HL-60/S4 treated with retinoic acid at 250 ng/mL for 4 days and 3 days (cell line): ENCODE measurements at regions not wholly inside any gene's neighbourhood (a gene's known extent, or its start where the extent isn't known, plus 50 kb on each side); places are given as distances from the start of the nearest gene placed in this dataset.
"Not testable (repeated sequence)": the region's sequence is repeated elsewhere in the genome, so short reads cannot be mapped to it uniquely, and the experiment has no call there.

Experiments
- in situ Hi-C: fragments of 300-500 bp; cut with MboI; formaldehyde crosslinking; loops from 2 replicates; pipeline ENCODE4 v1.7.0; 2022; ENCODE audit warnings: low sequenced_read_pairs

DNA sequence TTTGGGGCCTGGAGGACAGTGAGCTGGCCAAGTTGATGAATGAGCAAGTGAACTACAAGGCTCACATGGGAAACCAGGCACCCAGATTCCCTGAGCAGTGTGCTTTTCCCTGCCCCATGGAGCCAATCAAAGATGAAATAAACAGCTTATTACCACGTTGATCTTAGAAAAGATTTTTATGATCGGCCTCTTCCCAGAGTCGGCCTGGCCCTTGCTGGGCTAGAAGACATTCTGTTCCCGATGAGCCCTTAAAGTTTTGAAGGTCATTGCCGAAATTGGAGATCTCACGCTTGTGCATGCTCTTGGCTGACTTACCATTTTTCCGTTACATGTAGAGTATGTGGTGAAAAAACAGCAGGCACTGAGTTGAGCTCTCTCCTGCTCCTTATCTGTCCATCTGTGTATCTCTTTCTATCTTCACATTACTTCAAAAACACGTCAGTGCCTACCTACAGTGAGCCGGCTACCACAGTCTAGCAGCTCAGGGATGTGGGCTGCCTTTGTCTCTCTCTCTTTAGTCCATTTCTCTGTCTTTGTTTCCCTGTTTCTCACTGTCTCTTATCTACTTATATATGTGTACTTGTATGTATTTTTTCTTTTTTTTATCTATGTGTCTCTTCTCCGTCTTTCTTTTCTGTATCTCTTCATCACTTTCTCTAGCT is 248.8 kb upstream of the USP24 start:
- in situ Hi-C loops, result no loop called here

DNA sequence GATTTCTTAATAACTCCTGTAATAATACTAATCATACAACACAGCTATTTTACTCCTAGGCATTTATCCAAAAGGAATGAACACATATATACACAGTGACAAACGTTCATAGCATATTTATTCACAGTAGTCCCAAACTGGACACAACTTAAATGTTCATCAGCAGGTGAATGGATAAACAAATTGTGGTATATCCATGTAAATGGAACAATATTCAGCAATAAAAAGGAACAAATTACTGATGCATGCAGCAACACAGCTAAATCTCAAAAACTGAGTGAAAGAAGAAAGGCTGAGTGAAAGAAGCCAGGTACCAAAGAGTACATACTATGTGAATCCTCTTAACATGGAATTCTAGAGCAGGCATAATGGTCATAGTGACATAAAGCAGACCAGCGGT is 242.7 kb upstream of the USP24 start:
- in situ Hi-C loops, result no loop called here

DNA sequence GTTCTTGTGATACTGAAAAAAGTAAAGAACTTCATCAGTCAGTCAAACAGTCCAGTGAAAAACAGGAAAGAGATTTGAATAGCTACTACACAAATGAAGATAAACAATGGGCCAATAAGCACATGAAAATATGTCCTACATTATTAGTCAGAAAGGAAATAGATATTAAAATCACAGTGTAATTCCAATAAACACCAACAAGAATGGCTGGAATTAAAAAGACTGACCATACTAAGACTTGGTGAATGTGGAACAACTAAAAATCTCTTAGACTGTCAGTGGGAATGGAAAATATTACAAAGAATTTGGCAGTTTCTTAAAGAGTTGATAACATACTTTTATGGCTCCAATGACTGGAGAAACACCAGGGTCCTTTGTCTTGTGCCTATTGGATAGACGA is 241.8 kb upstream of the USP24 start:
- in situ Hi-C loops, result no loop called here

DNA sequence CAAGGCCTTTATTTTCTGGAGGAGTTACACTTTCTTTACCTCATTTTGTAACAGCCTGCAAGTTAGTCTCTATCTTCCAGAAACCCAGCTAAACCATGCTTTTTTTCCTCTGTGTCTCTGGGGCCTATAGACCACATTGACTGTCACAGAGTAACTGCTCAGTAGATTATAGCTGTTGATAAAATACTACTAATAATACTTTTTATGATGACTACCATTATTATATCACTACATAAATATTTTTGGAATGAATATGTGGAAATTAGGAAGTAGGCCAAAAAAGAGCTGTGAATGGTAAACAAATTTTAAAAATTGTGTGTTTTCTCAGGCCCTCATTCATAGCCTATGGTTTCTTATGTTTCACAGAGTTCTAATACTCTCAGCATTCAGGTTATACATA is 233.1 kb upstream of the USP24 start:
- in situ Hi-C loops, result no loop called here

DNA sequence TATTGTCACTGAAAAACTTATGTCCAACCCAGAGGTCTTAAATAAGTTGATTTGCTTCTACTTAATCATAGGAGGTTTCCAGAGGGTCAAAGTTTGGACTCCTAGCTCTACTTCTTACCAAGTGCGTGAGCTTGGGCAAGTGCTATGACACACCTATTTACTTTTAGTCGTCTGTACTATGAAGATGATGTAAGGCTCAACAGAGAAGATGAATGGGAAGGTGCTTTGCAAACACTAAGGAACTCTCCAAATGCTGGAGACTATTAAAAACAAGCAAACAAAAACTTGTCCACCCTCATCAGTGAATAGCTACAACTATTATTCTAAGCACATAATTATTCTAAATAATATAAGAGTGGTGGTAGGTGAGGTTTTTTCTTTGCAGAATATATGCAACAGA is 232.3 kb upstream of the USP24 start:
- in situ Hi-C loops, result no loop called here

DNA sequence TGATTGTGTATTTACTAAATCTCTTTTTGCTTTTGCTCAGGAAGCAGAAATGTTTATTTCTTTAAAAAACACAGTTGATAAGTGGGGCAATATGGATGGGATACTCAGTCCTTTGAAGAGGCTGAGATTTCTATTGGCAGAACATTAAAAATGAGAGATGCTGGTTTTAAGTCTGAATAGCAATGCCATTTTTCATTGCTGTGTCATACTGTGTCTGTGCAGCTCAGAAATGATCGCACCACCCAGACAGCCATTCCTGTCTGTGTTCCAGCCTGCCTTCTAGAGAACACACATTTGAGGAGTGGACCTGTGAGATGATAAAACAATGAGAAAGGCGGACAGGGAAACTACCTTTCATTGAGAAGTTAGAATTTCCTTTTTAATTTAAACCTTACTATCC is 231.2 kb upstream of the USP24 start:
- in situ Hi-C loops, result no loop called here

DNA sequence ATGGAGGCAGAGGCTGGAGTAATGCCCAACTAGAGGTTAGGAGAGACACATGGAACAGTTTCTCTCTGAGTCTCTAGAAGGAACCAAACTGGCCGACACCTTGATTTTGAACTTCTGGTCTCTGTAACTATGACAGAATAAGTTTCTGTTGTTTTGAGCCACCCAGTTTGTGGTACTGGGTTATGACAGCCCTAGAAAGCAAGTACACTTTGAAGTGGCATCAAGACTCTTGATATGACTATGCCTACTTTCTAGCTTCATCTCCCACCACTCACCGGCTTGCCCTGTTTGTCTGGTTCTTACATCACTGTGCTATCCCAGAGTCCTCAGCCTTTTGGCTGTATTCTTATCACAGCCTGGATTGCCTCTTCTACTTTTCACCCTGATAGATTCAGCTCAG is 230.3 kb upstream of the USP24 start:
- in situ Hi-C loops, result no loop called here

DNA sequence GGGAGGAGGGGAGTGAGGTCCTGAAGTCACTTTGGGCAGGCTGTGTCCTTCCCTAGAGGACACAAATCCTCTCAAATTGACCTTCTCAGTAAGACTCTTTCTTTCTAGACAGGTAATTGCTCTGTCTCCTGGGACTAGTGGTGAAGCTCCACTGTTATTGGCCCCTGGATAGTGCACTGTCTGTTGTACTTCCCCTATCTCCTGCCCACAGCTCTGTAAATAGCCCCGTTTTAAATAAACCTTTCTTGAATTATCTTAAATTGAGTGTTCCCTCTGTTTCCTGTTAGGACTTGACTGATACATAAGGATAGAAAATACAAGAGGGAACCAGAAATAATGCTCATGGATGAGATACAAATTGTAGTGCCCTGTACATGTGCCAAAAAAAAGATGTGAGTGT is 229.5 kb upstream of the USP24 start:
- in situ Hi-C loops, result no loop called here

DNA sequence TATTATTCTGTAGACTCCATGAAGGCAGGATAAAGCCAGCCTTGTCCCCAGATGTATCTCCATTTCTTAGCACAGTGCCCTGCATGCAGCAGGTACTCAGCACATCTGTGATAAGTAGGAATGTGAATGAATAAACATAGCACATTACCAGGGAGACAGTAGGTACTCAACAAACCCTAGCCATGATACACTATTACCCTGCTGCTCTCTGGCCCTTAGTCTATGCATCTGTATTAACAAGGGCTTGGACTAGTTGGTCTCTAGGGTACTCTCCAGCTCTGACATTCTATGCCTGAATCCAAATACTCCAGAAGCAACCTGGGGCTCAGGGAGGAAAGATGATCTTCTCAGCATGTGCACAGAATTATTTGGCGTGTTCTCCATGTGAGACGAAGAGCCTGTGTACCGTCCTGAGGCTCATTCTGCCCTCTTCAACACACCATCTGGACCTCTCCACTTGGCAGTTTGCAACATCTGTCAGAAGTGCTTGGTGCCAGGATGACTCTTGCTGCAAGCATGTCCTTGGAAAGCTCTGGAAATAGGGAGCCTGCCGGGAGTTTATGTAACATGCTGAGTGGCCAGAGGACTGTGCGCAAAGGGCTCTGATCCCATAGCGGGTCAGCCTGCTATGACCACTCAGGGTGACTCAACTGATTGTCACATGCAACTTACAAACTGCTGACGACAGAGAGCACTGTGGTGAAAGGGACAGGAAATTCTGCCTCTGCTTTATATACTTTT is 228.2 kb upstream of the USP24 start:
- in situ Hi-C loops, result no loop called here

DNA sequence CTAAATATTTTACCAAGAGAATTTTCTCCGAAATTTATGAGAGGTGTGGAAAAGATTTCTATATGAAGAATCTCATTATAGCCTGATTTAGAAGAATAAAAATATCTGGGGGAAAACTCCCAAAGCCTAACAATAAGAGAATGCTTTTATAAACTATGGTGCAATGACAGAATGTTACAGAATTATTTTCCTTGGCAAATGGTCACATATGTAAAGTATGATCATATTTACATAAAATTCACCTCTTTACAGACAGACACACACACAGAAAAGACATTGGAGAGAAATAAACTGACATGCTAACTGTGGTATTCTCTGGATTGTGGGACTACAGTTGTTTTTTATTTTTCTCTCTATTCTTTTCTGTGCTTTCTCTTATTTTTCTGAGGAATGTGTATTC is 226.3 kb upstream of the USP24 start:
- in situ Hi-C loops, result no loop called here

DNA sequence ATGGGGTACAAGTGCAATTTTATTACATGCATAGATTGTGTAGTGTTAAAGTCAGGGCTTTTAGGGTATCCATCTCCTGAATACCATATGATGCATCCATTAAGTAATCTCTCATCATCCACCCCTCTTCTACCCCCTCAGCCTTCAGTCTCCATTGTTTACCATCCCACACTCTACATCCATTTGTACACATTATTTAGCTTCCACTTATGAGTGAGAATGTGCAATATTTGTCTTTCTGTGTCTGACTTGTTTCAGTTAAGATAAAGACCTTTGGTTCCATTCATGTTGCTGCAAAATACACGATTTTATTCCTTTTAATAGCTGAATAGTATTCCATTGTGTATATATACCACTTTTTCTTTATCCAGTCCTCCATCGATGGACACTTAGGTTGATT is 222.5 kb upstream of the USP24 start:
- in situ Hi-C loops, result no loop called here

DNA sequence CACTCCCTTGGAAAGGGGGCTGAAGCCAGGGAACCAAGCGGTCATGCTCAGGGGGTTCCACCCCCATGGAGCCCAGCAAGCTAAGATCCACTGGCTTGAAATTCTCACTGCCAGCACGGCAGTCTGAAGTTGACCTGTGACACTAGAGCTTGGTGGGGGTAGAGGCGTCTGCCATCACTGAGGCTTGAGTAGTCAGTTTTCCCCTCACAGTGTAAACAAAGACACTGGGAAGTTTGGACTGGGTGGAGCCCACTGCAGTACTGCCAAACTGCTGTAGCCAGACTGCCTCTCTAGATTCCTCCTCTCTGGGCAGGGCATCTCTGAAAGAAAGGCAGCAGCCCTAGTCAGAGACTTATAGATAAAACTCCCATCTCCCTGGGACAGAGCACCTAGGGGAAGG is 215.6 kb upstream of the USP24 start:
- in situ Hi-C loops, result not testable (repeated sequence)

DNA sequence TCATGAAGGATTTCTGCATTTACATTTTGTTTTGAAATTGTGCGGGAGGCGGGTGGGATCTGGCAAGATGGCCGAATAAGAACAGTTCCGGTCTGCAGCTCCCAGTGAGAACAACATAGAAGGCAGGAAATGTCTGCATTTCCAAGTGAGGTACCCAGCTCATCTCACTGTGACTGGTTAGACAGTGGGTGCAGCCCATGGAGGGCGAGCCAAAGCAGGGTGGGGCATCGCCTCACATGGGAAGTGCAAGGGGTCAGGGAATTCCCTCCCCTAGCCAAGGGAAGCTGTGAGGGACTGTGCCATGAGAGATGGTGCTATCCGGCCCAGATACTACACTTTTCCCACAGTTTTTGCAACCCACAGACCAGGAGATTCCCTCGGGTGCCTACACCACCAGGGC is 215.0 kb upstream of the USP24 start:
- in situ Hi-C loops, result not testable (repeated sequence)

DNA sequence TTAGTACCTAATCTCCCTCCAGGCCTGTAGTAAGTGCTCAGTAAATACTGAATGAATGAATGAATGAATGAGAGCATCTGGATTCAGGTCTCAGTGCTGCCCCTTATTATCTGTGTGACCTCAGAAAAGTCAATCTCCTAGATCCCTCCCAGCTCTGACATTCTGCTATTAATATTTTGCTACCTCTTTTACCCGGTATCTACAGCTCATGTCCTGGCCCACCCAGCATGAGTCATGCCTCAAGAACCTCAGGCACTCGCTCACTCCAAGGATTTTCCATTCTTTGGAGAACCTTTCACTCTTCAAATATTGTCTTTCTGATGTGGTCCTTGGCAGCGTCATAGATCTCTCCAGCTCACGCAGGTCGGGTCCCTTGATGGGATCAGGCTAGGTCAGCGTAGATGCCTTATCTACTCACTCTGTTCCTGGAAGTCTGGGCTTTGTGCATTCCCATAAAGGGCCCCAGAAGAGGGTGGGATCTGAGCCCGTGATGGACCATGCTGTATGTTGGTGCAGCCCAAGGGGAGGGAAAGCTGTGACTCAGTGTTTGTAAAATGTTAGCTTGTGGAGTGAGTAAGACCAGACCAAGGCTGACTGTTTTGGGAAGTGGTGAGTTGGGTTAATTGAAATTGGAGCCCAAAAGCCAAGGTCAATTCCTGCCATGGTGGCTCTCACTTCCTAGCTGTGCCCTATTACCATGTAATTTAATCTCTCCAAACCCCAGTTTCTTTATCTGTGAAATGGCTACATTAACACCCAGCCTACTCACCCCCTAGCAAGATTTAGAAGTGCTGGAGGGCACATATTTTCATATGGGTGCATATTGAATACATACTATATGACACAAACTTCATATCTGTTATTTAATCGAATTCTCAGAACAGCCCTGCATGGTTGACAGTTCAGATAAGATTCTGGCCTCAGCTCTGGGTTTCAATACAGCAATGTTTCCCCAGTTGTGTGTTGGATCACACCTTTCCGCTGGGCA is 214.1 kb upstream of the USP24 start:
- in situ Hi-C loops, result no loop called here

DNA sequence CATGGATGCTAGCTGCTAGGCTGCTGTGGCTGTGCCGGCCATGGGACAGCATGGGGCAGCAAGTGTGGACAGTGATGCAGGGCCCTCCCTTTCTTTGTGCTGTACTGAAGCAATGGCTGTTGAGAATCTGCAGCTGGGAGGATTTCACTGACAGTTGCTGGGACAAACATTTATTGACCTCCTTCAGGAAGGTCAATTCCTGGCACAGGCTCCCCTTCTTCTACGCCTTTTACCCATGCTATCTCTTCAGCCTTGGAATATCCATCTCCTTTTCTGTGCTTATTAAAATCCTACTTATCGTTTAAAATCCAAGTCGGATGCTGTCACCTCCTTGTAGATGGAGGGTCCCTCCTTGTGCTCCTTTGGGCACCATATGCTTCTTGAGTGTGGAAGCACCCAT is 213.1 kb upstream of the USP24 start:
- in situ Hi-C loops, result no loop called here

DNA sequence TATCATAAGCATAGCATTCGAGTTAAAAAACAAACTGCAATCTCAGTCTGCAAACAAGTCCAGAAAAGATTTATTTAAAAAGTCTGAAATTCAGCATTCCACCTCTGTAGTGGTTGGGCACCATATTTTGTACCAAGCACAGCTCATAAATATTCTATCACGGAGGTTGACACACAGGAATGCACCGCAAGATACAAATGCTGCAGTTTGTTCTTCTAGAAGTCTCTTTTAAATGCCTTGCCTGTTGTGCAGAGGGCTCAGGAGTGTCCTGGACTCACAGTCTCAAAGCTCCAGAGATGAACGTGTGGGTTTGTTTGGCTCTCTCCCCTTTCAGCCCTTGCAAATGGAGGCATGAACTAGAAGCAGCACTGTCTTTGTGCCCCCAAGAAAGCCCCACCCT is 212.4 kb upstream of the USP24 start:
- in situ Hi-C loops, result no loop called here

DNA sequence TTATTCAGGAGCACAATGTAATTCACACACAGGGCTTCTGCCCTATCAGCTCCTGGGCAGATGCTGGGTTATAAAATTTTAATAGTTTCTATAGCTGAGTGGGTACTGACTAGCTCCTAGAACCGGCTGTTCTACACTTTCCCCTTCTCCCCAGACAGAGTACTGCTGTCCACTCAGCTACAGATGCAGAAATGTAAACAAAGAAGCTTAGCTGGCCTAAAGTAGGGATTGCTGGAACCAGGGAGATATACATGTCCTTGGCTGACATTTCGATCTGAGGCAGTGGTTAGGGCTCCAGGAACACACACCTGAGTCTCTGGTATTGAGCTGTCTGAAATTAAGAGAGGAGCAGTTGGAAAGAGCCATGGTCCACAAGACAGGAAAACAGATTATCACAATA is 211.5 kb upstream of the USP24 start:
- in situ Hi-C loops, result no loop called here

DNA sequence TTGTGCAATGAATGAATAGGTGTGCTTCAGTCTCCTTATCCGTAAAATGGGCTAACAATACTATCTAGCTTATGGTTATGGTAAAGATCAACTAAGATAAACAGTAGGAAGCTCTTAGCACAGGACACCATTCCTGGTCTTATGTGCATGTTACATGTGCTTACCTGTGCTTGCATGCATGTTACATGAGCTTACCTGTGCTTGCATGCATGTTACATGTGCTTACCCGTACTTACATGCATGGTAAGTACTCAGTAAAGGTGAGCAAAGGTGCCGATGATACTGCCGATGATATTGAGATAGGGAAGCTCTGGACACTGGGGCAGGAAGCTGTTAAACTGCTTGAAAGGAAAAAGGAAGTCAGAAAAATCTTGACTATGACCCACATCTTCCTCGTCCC is 211.0 kb upstream of the USP24 start:
- in situ Hi-C loops, result no loop called here

DNA sequence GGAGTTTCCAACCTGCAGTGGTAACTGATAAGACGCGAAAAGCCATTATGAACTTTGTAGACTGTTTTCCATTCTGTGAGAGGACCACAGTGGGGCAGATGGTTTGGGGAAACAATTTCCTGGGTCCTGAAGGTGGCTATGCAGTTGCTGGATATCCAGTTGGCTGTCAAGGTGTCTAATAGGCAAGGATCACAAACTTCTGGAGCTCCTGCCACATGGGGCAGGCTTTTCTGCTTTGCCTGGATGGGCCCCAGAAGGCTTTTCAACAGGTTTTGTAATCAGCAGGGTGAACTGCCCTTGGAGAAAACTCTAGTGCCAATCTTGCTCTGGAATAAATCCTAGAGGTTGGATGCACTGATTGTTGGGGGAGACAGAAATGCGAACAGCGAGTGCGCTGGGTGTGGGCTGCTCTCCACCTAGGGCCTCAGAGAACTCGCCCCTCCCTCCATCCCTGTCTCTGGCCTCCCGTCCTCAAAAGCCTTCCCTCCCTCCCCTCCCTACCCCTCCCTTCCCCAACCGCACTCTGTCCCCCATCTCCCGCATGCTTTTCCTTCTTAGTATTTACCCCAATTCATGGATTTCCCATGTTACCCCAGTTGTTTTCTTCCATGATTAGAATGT is 210.3 kb upstream of the USP24 start:
- in situ Hi-C loops, result no loop called here

DNA sequence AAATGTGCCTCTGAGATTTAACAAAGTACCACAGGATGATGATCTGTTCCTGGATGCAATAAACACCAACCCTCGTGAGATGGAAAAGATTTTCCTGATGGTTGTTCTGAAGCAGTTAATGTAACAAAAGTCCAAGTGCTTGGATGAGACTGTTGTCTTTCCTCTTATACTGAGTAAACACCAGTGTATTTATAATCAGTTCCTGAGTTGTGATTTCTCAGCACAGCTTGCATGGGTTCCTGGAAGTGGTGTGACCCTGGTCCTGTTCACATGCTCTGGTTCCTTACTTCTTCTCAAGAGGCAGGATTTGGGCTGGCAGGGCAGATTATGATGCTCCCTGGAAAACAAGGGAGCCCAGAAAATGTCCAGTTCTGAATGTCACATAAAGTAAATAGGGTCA is 208.2 kb upstream of the USP24 start:
- in situ Hi-C loops, result no loop called here
